Stimulated activated CD4-positive, alpha-beta T cell treated with anti-CD3 and anti-CD28 coated beads, Interleukin-4, amount 100 ng/mL, for 24 hours (primary cell): ENCODE measurements at regions not wholly inside any gene's neighbourhood (a gene's known extent, or its start where the extent isn't known, plus 50 kb on each side); places are given as distances from the start of the nearest gene placed in this dataset.

ENCODE experiments used
- DNase-seq: peaks from one replicate; pipeline ENCODE4 v3.0.0-alpha.2; 2020

- DNase-seq: no peak
Measured at GRCh38 chr2:146537477-146537876, 1307.4 kb upstream of the ACVR2A start.

GRCh38 chr2:146532509-146533147, 1312.2 kb upstream of the ACVR2A start:
- no peak for DNase-seq

- no peak for DNase-seq
Measured at GRCh38 chr2:146532009-146532408, 1312.8 kb upstream of the ACVR2A start.

- no peak for DNase-seq
Measured at GRCh38 chr2:146530886-146531285, 1313.9 kb upstream of the ACVR2A start.

- DNase-seq: no peak
Measured at GRCh38 chr2:146527166-146527565, 1317.7 kb upstream of the ACVR2A start.

- no peak for DNase-seq
Measured at GRCh38 chr2:146523196-146523595, 1321.6 kb upstream of the ACVR2A start.

- DNase-seq: no peak
Measured at GRCh38 chr2:146506851-146507250, 1338.0 kb upstream of the ACVR2A start.

- no peak for DNase-seq
Measured at GRCh38 chr2:146503366-146503765, 1341.5 kb upstream of the ACVR2A start.

GRCh38 chr2:146496248-146496647, 1348.6 kb upstream of the ACVR2A start:
- DNase-seq: no peak

- DNase-seq: no peak
Measured at GRCh38 chr2:146489386-146489785, 1355.4 kb upstream of the ACVR2A start.

GRCh38 chr2:146481629-146482028, 1363.2 kb upstream of the ACVR2A start:
- DNase-seq: no peak

- DNase-seq: no peak
Measured at GRCh38 chr2:146477383-146477782, 1367.4 kb upstream of the ACVR2A start.

GRCh38 chr2:146468578-146468977, 1376.3 kb upstream of the ACVR2A start:
- DNase-seq: no peak

- DNase-seq: no peak
Measured at GRCh38 chr2:146467425-146467824, 1377.4 kb upstream of the ACVR2A start.

GRCh38 chr2:146465460-146465859, 1379.4 kb upstream of the ACVR2A start:
- no peak for DNase-seq

- DNase-seq: no peak
Measured at GRCh38 chr2:146461068-146461467, 1383.8 kb upstream of the ACVR2A start.

- DNase-seq: no peak
Measured at GRCh38 chr2:146458585-146458984, 1386.2 kb upstream of the ACVR2A start.

GRCh38 chr2:146457221-146457620, 1387.6 kb upstream of the ACVR2A start:
- no peak for DNase-seq

GRCh38 chr2:146455325-146455724, 1389.5 kb upstream of the ACVR2A start:
- no peak for DNase-seq

GRCh38 chr2:146451972-146452371, 1392.9 kb upstream of the ACVR2A start:
- DNase-seq: no peak

GRCh38 chr2:146450131-146450530, 1394.7 kb upstream of the ACVR2A start:
- DNase-seq: no peak

GRCh38 chr2:146444987-146445386, 1399.8 kb upstream of the ACVR2A start:
- no peak for DNase-seq

GRCh38 chr2:146444085-146444484, 1400.7 kb upstream of the ACVR2A start:
- no peak for DNase-seq

GRCh38 chr2:146438246-146438645, 1406.6 kb upstream of the ACVR2A start:
- DNase-seq: no peak

- no peak for DNase-seq
Measured at GRCh38 chr2:146437712-146438111, 1407.1 kb upstream of the ACVR2A start.
